HEK293 (cell line): ENCODE measurements at regions not wholly inside any gene's neighbourhood (a gene's known extent, or its start where the extent isn't known, plus 50 kb on each side); places are given as distances from the start of the nearest gene placed in this dataset.

ENCODE experiments used
- CTCF ChIA-PET: fragments of 350-600 bp; formaldehyde crosslinking; extraction: SDS; loops from one replicate; lab custom pipeline; 2021; ENCODE audit warnings: antibody characterized with exemption; lab: Yijun Ruan, JAX
- POLR2A ChIA-PET: fragments of 300-600 bp; formaldehyde crosslinking; extraction: SDS; loops from one replicate; lab custom pipeline; 2020; ENCODE audit warnings: antibody characterized with exemption, inconsistent platforms; lab: Yijun Ruan, JAX
- H3K27ac ChIP-seq: fragments of 200-500 bp; sonication (Bioruptor generic); 2 replicates; pipeline ENCODE4 v1.5.1; 2014; ENCODE audit warnings: low read depth, low read length, control low read depth, inconsistent platforms; ENCODE audit errors: extremely low read depth
- H3K36me3 ChIP-seq, 2 experiments: fragments of 200-500 bp in 1 of 2; sonication (Bioruptor generic) in 1 of 2; 1 replicate in 1 of 2; 2 replicates in 1 of 2; pipeline ENCODE4 v1.5.1; 2014 to 2017; ENCODE audit warnings: inconsistent platforms in 2 of 2, low read length in 2 of 2; ENCODE audit not compliant: control insufficient read depth in 2 of 2, insufficient read depth in 1 of 2
- H3K4me1 ChIP-seq: fragments of 200-500 bp; sonication (Bioruptor generic); 2 replicates; pipeline ENCODE4 v1.5.1; 2014; ENCODE audit warnings: mild to moderate bottlenecking, low read length, inconsistent platforms; ENCODE audit not compliant: control insufficient read depth, insufficient read depth
- H3K4me3 ChIP-seq: 2 replicates; pipeline ENCODE4 v1.5.1; 2011; ENCODE audit warnings: low read depth, mild to moderate bottlenecking, control low read depth, low read length, moderate library complexity
- H3K9me3 ChIP-seq: fragments of 200-500 bp; sonication (Bioruptor generic); 2 replicates; pipeline ENCODE4 v1.5.1; 2014; ENCODE audit warnings: low read depth, low read length, inconsistent platforms; ENCODE audit not compliant: control insufficient read depth, insufficient read depth
- GLI2 ChIP-seq: fragments of 450-650 bp; formaldehyde crosslinking; IDR thresholded peaks from 2 replicates; pipeline ENCODE4; 2017; ENCODE audit warnings: missing biosample characterization, missing genetic modification characterization, low read depth, borderline replicate concordance
- GLIS1 ChIP-seq: fragments of 450-650 bp; formaldehyde crosslinking; IDR thresholded peaks from 2 replicates; pipeline ENCODE4 v1.5.1; 2016; ENCODE audit warnings: missing biosample characterization, missing genetic modification characterization
- HOXA7 ChIP-seq: sonication (generic); formaldehyde crosslinking; IDR thresholded peaks from 2 replicates; pipeline ENCODE4 v1.8.1; 2022; ENCODE audit warnings: missing genetic modification reagents, borderline replicate concordance
- HOXD13 ChIP-seq: sonication (generic); formaldehyde crosslinking; IDR thresholded peaks from 2 replicates; pipeline ENCODE4 v1.8.0; 2022; ENCODE audit warnings: missing genetic modification reagents, borderline replicate concordance
- PATZ1 ChIP-seq: fragments of 450-650 bp; formaldehyde crosslinking; IDR thresholded peaks from 2 replicates; pipeline ENCODE4 v1.5.1; 2016; ENCODE audit warnings: missing biosample characterization, missing genetic modification characterization
- RBAK ChIP-seq: fragments of 450-650 bp; formaldehyde crosslinking; IDR thresholded peaks from 2 replicates; pipeline ENCODE4 v1.5.1; 2016; ENCODE audit warnings: missing biosample characterization, missing genetic modification characterization
- SP7 ChIP-seq: fragments of 450-650 bp; formaldehyde crosslinking; IDR thresholded peaks from 2 replicates; pipeline ENCODE4 v1.5.1; 2016; ENCODE audit warnings: missing biosample characterization, missing genetic modification characterization
- ZBTB20 ChIP-seq: fragments of 450-650 bp; formaldehyde crosslinking; IDR thresholded peaks from 2 replicates; pipeline ENCODE4 v1.5.1; 2016; ENCODE audit warnings: missing biosample characterization, missing genetic modification characterization
- ZBTB44 ChIP-seq: fragments of 450-650 bp; IDR thresholded peaks from 2 replicates; pipeline ENCODE4 v1.5.1; 2018; ENCODE audit warnings: missing biosample characterization, mild to moderate bottlenecking, missing genetic modification characterization
- ZEB2 ChIP-seq: fragments of 450-650 bp; formaldehyde crosslinking; IDR thresholded peaks from 2 replicates; pipeline ENCODE4 v1.5.1; 2016; ENCODE audit warnings: missing biosample characterization, missing genetic modification characterization
- ZIC2 ChIP-seq: fragments of 450-650 bp; formaldehyde crosslinking; IDR thresholded peaks from 2 replicates; pipeline ENCODE4 v1.5.1; 2016; ENCODE audit warnings: missing biosample characterization, missing genetic modification characterization
- ZNF202 ChIP-seq: fragments of 450-650 bp; formaldehyde crosslinking; IDR thresholded peaks from 2 replicates; pipeline ENCODE4 v1.5.1; 2016; ENCODE audit warnings: missing biosample characterization, missing genetic modification characterization, borderline replicate concordance
- ZNF341 ChIP-seq: fragments of 450-650 bp; formaldehyde crosslinking; IDR thresholded peaks from 2 replicates; pipeline ENCODE4; 2016; ENCODE audit warnings: low read depth, missing biosample characterization, missing genetic modification characterization
- ZNF433 ChIP-seq: fragments of 450-650 bp; formaldehyde crosslinking; IDR thresholded peaks from 2 replicates; pipeline ENCODE4 v1.5.1; 2016; ENCODE audit warnings: missing biosample characterization, missing genetic modification characterization, low read depth
- ZNF449 ChIP-seq: fragments of 450-650 bp; formaldehyde crosslinking; IDR thresholded peaks from 2 replicates; pipeline ENCODE4 v1.5.1; 2017; ENCODE audit warnings: missing biosample characterization, mild to moderate bottlenecking, missing genetic modification characterization, moderate library complexity
- ZNF488 ChIP-seq: fragments of 450-650 bp; formaldehyde crosslinking; IDR thresholded peaks from 2 replicates; pipeline ENCODE4 v1.5.1; 2016; ENCODE audit warnings: missing biosample characterization, missing genetic modification characterization
- ZNF560 ChIP-seq: fragments of 450-650 bp; formaldehyde crosslinking; IDR thresholded peaks from 2 replicates; pipeline ENCODE4 v1.5.1; 2017; ENCODE audit warnings: missing biosample characterization, missing genetic modification characterization, borderline replicate concordance
- ZNF660 ChIP-seq: fragments of 450-650 bp; IDR thresholded peaks from 2 replicates; pipeline ENCODE4 v1.5.1; 2018; ENCODE audit warnings: missing biosample characterization, mild to moderate bottlenecking, missing genetic modification characterization
- ZNF776 ChIP-seq: fragments of 450-650 bp; formaldehyde crosslinking; IDR thresholded peaks from 2 replicates; pipeline ENCODE4 v1.5.0; 2017; ENCODE audit warnings: missing biosample characterization, missing genetic modification characterization, borderline replicate concordance
- ZNF777 ChIP-seq: fragments of 450-650 bp; formaldehyde crosslinking; IDR thresholded peaks from 2 replicates; pipeline ENCODE4 v1.5.1; 2017; ENCODE audit warnings: missing biosample characterization, missing genetic modification characterization, borderline replicate concordance
- ZSCAN30 ChIP-seq: fragments of 450-650 bp; IDR thresholded peaks from 2 replicates; pipeline ENCODE4 v1.5.1; 2018; ENCODE audit warnings: missing biosample characterization, mild to moderate bottlenecking, missing genetic modification characterization, moderate library complexity
- TF ChIP-seq, protein P1 (sequence below): fragments of 450-650 bp; formaldehyde crosslinking; conservative IDR thresholded peaks from 2 replicates; pipeline ENCODE4 v1.5.1; 2016; ENCODE audit warnings: low read depth, missing biosample characterization, missing genetic modification characterization

GRCh38 chr21:41560661-41561158, 52.8 kb upstream of the TMPRSS2 start:
- H3K4me1 ChIP-seq = no peaks in the 10 kb centered on the region
- CTCF ChIA-PET = no interaction called here
- POLR2A ChIA-PET = no interaction called here
- no peak overlapping the region for H3K4me3 ChIP-seq
- TF ChIP-seq ZNF777 (tag by site-specific recombination) = no peak
- 0 out of 2 replicates have a peak, but pooled peaks have one; percentile 7 for TF ChIP-seq ZIC2
- TF ChIP-seq PATZ1 (tag by site-specific recombination) = no peak
- no peak for TF ChIP-seq ZNF660 (tag by site-specific recombination)
- no peak for TF ChIP-seq HOXA7
- TF ChIP-seq ZNF202 (tag by site-specific recombination) = no peak
- no peak for TF ChIP-seq HOXD13 (CRISPR knock-in tag)
- TF ChIP-seq SP7 (tag by site-specific recombination) = no peak
- TF ChIP-seq ZNF560 = no peak
- no peak for TF ChIP-seq RBAK (tag by site-specific recombination)
- no peak for TF ChIP-seq GLI2 (tag by site-specific recombination)
- TF ChIP-seq, protein P1, sequence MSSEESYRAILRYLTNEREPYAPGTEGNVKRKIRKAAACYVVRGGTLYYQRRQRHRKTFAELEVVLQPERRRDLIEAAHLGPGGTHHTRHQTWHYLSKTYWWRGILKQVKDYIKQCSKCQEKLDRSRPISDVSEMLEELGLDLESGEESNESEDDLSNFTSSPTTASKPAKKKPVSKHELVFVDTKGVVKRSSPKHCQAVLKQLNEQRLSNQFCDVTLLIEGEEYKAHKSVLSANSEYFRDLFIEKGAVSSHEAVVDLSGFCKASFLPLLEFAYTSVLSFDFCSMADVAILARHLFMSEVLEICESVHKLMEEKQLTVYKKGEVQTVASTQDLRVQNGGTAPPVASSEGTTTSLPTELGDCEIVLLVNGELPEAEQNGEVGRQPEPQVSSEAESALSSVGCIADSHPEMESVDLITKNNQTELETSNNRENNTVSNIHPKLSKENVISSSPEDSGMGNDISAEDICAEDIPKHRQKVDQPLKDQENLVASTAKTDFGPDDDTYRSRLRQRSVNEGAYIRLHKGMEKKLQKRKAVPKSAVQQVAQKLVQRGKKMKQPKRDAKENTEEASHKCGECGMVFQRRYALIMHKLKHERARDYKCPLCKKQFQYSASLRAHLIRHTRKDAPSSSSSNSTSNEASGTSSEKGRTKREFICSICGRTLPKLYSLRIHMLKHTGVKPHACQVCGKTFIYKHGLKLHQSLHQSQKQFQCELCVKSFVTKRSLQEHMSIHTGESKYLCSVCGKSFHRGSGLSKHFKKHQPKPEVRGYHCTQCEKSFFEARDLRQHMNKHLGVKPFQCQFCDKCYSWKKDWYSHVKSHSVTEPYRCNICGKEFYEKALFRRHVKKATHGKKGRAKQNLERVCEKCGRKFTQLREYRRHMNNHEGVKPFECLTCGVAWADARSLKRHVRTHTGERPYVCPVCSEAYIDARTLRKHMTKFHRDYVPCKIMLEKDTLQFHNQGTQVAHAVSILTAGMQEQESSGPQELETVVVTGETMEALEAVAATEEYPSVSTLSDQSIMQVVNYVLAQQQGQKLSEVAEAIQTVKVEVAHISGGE = no peak
- no peak for TF ChIP-seq ZNF433 (tag by site-specific recombination)
- peak; percentile 43; the same call in 1 of the 2 replicates for TF ChIP-seq ZBTB20
- no peak for TF ChIP-seq ZBTB44 (tag by site-specific recombination)
- no peaks in the 10 kb centered on the region for H3K9me3 ChIP-seq
- H3K36me3 ChIP-seq = no peaks in the 10 kb centered on the region
- H3K27ac ChIP-seq = no peak overlapping the region

DNA sequence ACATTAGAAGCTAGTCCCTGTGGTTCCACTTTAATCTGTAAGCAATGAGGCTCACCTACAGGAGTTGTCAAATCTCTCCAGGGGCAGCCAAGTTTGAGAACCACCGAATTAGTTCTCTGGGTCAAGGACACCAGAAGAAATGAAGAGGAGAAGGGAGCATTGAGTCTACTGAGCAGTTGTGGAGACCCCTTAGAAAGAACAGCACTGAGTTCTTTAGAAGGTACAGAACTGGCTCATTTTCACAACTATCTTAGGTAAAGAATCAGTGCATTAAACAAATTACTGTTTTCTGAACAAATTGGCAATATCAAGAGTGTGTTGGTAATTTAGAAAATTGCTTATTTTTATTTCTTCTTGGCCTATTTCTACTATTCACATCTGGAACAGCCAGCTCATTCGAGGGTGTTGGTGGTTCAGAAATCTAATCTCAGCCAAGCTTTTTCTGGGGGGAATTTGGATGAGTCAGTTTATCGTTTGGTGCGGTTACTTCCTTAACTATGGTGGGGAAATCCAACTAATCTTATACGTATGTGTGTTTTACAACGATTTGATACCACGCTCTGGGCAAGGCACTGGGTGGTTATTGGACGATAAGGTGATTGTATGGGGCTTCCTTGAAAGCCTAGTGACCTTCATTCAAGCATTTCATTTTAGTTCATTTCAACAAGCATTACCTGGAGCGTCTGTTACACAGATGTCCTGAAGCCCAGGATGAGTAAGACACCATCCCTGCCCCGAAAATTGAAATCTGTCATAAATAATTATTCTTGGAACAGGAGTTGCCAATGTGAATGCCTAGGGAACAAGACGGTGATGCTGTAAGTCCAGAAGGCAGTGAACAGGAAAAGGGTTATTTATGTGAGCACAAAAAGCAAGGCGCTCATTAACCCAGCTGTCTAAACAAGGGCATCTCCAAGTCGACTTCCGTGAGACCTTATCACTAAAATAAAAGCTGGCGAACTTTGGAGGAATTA, 52.0 kb upstream of the TMPRSS2 start:
- no peak overlapping the region for H3K4me3 ChIP-seq
- TF ChIP-seq ZNF341 (tag by site-specific recombination) = no peak
- no peak for TF ChIP-seq ZNF449 (tag by site-specific recombination)
- no peak for TF ChIP-seq ZEB2 (tag by site-specific recombination)
- no peak for TF ChIP-seq ZSCAN30 (tag by site-specific recombination)
- TF ChIP-seq GLIS1 = no peak
- TF ChIP-seq ZNF488 (tag by site-specific recombination) = no peak
- no peak for TF ChIP-seq ZNF776 (tag by site-specific recombination)
- no peak overlapping the region for H3K27ac ChIP-seq
- H3K36me3 ChIP-seq = no peaks in the 10 kb centered on the region
- ChIA-PET CTCF (interaction anchor here (0.6 kb wide), 1 partner anchor 148 kb away, joined by 3 read pairs; no protein-coding TSS in a partner anchor), POLR2A (no interaction called here)
- H3K9me3 ChIP-seq = no peaks in the 10 kb centered on the region
- H3K4me1 ChIP-seq = no peaks in the 10 kb centered on the region
